GM10266 (cell line): ENCODE measurements at regions not wholly inside any gene's neighbourhood (a gene's known extent, or its start where the extent isn't known, plus 50 kb on each side); places are given as distances from the start of the nearest gene placed in this dataset.

ENCODE experiments used
- DNase-seq: peaks from one replicate; pipeline ENCODE4 v3.0.0; 2012; ENCODE audit errors: extremely low spot score
- TF ChIP-seq, protein P1 (sequence below): IDR thresholded peaks from 2 replicates; pipeline ENCODE4 v1.5.1; 2012; ENCODE audit warnings: mild to moderate bottlenecking, low read depth; ENCODE audit not compliant: control insufficient read depth, insufficient read depth; ENCODE audit errors: missing control alignments

DNA sequence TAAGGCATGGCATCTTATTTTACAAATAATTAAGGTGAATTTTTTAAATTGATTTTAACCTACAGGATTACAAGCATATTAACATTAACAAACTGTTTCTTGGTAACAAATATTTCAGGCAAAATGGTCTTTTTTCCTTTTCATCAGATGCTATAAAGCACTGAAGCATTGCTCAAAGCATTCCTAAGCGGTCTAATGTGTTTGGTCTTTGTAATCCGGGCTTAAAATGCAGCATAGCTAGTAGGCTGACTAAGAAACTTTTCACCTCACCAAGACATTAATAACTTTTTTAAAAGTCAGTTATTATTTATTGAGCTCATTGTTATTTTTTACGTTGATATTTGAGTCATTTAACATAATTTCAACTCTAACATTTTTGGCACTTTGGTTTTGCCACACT lies 538.8 kb upstream of the SLC39A10 start:
- TF ChIP-seq, protein P1, sequence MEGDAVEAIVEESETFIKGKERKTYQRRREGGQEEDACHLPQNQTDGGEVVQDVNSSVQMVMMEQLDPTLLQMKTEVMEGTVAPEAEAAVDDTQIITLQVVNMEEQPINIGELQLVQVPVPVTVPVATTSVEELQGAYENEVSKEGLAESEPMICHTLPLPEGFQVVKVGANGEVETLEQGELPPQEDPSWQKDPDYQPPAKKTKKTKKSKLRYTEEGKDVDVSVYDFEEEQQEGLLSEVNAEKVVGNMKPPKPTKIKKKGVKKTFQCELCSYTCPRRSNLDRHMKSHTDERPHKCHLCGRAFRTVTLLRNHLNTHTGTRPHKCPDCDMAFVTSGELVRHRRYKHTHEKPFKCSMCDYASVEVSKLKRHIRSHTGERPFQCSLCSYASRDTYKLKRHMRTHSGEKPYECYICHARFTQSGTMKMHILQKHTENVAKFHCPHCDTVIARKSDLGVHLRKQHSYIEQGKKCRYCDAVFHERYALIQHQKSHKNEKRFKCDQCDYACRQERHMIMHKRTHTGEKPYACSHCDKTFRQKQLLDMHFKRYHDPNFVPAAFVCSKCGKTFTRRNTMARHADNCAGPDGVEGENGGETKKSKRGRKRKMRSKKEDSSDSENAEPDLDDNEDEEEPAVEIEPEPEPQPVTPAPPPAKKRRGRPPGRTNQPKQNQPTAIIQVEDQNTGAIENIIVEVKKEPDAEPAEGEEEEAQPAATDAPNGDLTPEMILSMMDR = no peak
- no peak for DNase-seq

GRCh38 chr2:195117011-195117410 lies 540.0 kb upstream of the SLC39A10 start:
- TF ChIP-seq, protein P1 = no peak

GRCh38 chr2:195115738-195116137 lies 541.3 kb upstream of the SLC39A10 start:
- TF ChIP-seq, protein P1 = no peak

More at GRCh38 chr2:195117011-195117410, 540.0 kb upstream of the SLC39A10 start:
- no peak for DNase-seq

GRCh38 chr2:195108182-195108581 lies 548.8 kb upstream of the SLC39A10 start:
- no peak for DNase-seq
- TF ChIP-seq, protein P1 = no peak

More at GRCh38 chr2:195115738-195116137, 541.3 kb upstream of the SLC39A10 start:
- no peak for DNase-seq

- no peak for DNase-seq
- TF ChIP-seq, protein P1 = no peak
Measured at GRCh38 chr2:195106681-195107380, 550.2 kb upstream of the SLC39A10 start.

GRCh38 chr2:195105581-195105980 lies 551.4 kb upstream of the SLC39A10 start:
- TF ChIP-seq, protein P1 = no peak
- DNase-seq = no peak

DNA sequence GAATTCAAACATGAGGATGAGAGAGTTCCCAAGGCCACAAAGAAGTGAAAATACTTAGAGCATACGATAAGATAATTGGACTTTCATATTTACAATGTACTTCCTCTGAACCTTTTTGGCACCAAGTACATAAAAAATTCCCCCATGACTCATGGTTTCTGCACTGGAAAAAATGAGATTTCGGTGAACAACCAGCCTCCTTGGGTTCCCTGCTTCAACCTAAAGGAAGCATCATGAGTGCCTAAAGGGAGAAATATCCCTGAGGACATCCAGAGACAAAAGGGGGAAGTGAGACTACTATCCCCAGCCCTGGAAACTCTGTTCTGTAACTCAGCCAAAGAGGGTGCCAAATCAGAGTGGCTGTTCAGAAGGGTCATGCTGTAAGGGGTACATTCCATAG lies 562.7 kb upstream of the SLC39A10 start:
- DNase-seq = no peak
- TF ChIP-seq, protein P1 = no peak
